A549 (cell line): ENCODE measurements at regions not wholly inside any gene's neighbourhood (a gene's known extent, or its start where the extent isn't known, plus 50 kb on each side); places are given as distances from the start of the nearest gene placed in this dataset.

Experiments used
- ATAC-seq, 2 experiments: fragments of 200-7000 bp in 1 of 2; fragments of >200 bp in 1 of 2; cut with Nextera tagmentation in 1 of 2; cut with Tn5 transposase in 1 of 2; 3 replicates each; pipeline versions ENCODE4 v1.8.0 to v1.9.1; 2018 to 2020; ENCODE audit warnings: mild to moderate bottlenecking in 1 of 2, moderate library complexity in 1 of 2
- CTCF ChIA-PET: fragments of 300-600 bp; sonication (Branson Sonifier 250); formaldehyde crosslinking; extraction: SDS; loops from one replicate; lab custom pipeline; 2021; ENCODE audit warnings: antibody characterized with exemption, inconsistent platforms; lab: Yijun Ruan, JAX
- POLR2A ChIA-PET: fragments of 350-600 bp; formaldehyde crosslinking; extraction: SDS; loops from one replicate; lab custom pipeline; 2021; ENCODE audit warnings: antibody characterized with exemption, inconsistent platforms; lab: Yijun Ruan, JAX
- DNase-seq, 2 experiments: peaks; one replicate each; pipeline versions ENCODE4 v3.0.0 to v3.0.0-alpha.2; 2011 to 2016; ENCODE audit warnings: low read depth in 1 of 2, low spot score in 1 of 2
- FAIRE-seq: peaks from 2 replicates; lab custom pipeline; 2011; peaks lifted over from hg19 to GRCh38; lab: Jason Lieb, UNC
- H3K27ac ChIP-seq, 2 experiments: fragments of >200 bp; sonication (Bioruptor Twin); formaldehyde crosslinking; 3 replicates each; pipeline ENCODE4 v1.5.1; 2016 to 2017
- H3K4me1 ChIP-seq: fragments of >200 bp; sonication (Bioruptor Twin); formaldehyde crosslinking; 3 replicates; pipeline ENCODE4 v1.6.1; 2016
- H3K4me2 ChIP-seq: fragments of >200 bp; sonication (Bioruptor Twin); formaldehyde crosslinking; 3 replicates; pipeline ENCODE4 v1.6.1; 2016
- H3K4me3 ChIP-seq: fragments of >200 bp; sonication (Bioruptor Twin); formaldehyde crosslinking; 3 replicates; pipeline ENCODE4 v1.5.1; 2016
- H3K9me3 ChIP-seq: fragments of >200 bp; sonication (Bioruptor Twin); formaldehyde crosslinking; 3 replicates; pipeline ENCODE4 v1.6.1; 2016
- CBX8 ChIP-seq: fragments of 200-600 bp; sonication (generic); IDR thresholded peaks from 2 replicates; pipeline ENCODE4 v1.6.1; 2016
- CHD2 ChIP-seq: fragments of 150-350 bp; IDR thresholded peaks from 2 replicates; pipeline ENCODE4 v1.6.1; 2014; ENCODE audit warnings: low read length; ENCODE audit not compliant: partially characterized antibody
- EHF ChIP-seq: fragments of 250-450 bp; sonication (Bioruptor Pico); IDR thresholded peaks from 2 replicates; pipeline ENCODE4 v1.5.0; 2020; ENCODE audit warnings: mild to moderate bottlenecking
- HEYL ChIP-seq: fragments of 250-450 bp; sonication (Bioruptor Pico); IDR thresholded peaks from 2 replicates; pipeline ENCODE4 v1.8.0; 2021; ENCODE audit warnings: mild to moderate bottlenecking, moderate library complexity
- HOXA7 ChIP-seq: fragments of 250-450 bp; sonication (Bioruptor Pico); IDR thresholded peaks from 2 replicates; pipeline ENCODE4 v1.5.0; 2020; ENCODE audit warnings: mild to moderate bottlenecking, moderate library complexity
- KDM5A ChIP-seq: fragments of 200-600 bp; sonication (generic); IDR thresholded peaks from 2 replicates; pipeline ENCODE4 v1.6.1; 2016; ENCODE audit warnings: antibody characterized with exemption, mild to moderate bottlenecking
- NFE2L2 ChIP-seq: fragments of 150-350 bp; conservative IDR thresholded peaks from 2 replicates; pipeline ENCODE4 v1.6.1; 2014; ENCODE audit warnings: low read length
- NPAS2 ChIP-seq: fragments of 250-450 bp; sonication (Bioruptor Pico); IDR thresholded peaks from 2 replicates; pipeline ENCODE4 v1.8.0; 2022; ENCODE audit warnings: mild to moderate bottlenecking, moderate library complexity, borderline replicate concordance
- RFX5 ChIP-seq: fragments of 450-650 bp; IDR thresholded peaks from 2 replicates; pipeline ENCODE4 v1.7.1; 2014; ENCODE audit warnings: antibody characterized with exemption, mild to moderate bottlenecking, moderate library complexity
- SREBF2 ChIP-seq: fragments of 450-650 bp; IDR thresholded peaks from 2 replicates; pipeline ENCODE4 v1.6.1; 2014; ENCODE audit warnings: mild to moderate bottlenecking, moderate library complexity
- TP53 ChIP-seq: fragments of 250-450 bp; sonication (Bioruptor Pico); IDR thresholded peaks from 2 replicates; pipeline ENCODE4 v1.5.0; 2021; ENCODE audit warnings: mild to moderate bottlenecking, moderate library complexity
- ZC3H11A ChIP-seq: fragments of 450-650 bp; IDR thresholded peaks from 2 replicates; pipeline ENCODE4 v1.6.1; 2014; ENCODE audit warnings: antibody characterized with exemption, mild to moderate bottlenecking
- ZNF302 ChIP-seq: fragments of 250-450 bp; sonication (Bioruptor Pico); IDR thresholded peaks from 2 replicates; pipeline ENCODE4 v1.9.0; 2021; ENCODE audit warnings: inconsistent platforms, mild to moderate bottlenecking, moderate library complexity
- WGBS: methylation state at CpG from one replicate; pipeline ENCODE4 v1.1.6; 2017; ENCODE audit errors: missing lambda C conversion rate; 5-methylcytosine and 5-hydroxymethylcytosine counted together
- TF ChIP-seq, protein P1 (sequence below): fragments of >200 bp; sonication (Bioruptor Twin); formaldehyde crosslinking; IDR thresholded peaks from 3 replicates; pipeline ENCODE4 v1.6.1; 2016

DNA sequence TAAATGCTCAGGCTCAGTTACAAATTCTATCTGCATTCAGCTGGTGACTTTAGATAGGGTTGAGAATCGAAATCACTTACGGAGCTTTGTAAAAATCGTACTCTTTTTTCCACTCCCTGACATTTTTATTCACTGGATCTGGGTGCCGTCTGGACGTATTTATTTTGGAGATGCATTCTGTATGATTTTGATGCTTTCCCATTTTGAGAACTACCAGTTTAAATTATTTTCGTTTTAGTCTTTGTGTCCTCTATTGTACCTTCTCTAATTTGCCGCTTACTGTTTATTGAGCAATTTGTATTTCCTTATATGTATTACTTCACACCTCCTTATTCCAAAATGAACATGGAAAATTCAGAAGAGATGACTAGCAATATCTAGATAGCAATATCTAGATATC is 96.2 kb downstream of the FASLG start:
- CTCF ChIA-PET: interaction anchor here (1.7 to 2.8 kb wide), 2 partner anchors 10 to 12 kb away, joined by 5 to 13 read pairs; no protein-coding TSS in a partner anchor

DNA sequence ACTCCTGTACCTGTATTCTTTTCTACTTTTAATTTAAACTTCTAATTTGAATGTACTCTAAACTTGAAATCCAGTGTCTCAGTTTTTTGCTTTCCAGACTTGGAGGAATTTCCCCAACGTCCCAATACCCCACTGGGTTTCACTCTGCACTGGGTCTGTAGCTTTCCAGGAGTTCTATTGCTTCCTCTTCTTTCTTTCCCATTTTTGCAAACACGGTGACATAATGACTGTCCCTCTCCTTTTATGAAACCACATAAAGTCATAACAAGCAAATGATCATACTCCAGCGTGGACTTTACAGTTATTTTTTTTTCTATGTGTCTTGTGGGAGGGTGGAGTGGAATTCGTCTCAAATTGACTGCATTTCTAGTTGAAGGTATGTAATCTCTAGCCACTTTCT is 97.1 kb downstream of the FASLG start:
- CTCF ChIA-PET: interaction anchor here (2.8 kb wide), 1 partner anchor 11 kb away, joined by 13 read pairs; no protein-coding TSS in a partner anchor
- POLR2A ChIA-PET: no interaction called here
- FAIRE-seq: no peak
- Histone ChIP-seq H3K4me1 (no peaks in the 10 kb centered on the region), H3K4me2 (no peak overlapping the region), H3K4me3 (no peak overlapping the region), H3K27ac (no peak overlapping the region), H3K9me3 (no peaks in the 10 kb centered on the region)
- WGBS: 37% methylated on average over 4 of the region's 4 CpGs
- no peak for DNase-seq
- TF ChIP-seq SREBF2: no peak
- TF ChIP-seq, protein P1, sequence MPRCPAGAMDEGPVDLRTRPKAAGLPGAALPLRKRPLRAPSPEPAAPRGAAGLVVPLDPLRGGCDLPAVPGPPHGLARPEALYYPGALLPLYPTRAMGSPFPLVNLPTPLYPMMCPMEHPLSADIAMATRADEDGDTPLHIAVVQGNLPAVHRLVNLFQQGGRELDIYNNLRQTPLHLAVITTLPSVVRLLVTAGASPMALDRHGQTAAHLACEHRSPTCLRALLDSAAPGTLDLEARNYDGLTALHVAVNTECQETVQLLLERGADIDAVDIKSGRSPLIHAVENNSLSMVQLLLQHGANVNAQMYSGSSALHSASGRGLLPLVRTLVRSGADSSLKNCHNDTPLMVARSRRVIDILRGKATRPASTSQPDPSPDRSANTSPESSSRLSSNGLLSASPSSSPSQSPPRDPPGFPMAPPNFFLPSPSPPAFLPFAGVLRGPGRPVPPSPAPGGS: no peak
- ATAC-seq: no peak

More for the DNA sequence above, 96.2 kb downstream of the FASLG start:
- no peak for DNase-seq
- TF ChIP-seq ZNF302 (CRISPR knock-in tag) (no peak), HEYL (CRISPR knock-in tag) (no peak), SREBF2 (no peak), TP53 (CRISPR knock-in tag) (no peak)
- TF ChIP-seq, all 56 proteins: peak for 0
- POLR2A ChIA-PET: no interaction called here
- Histone ChIP-seq H3K27ac (no peak overlapping the region), H3K4me2 (no peak overlapping the region), H3K4me1 (no peaks in the 10 kb centered on the region), H3K4me3 (no peak overlapping the region), H3K9me3 (no peaks in the 10 kb centered on the region)
- ATAC-seq (no peak), FAIRE-seq (no peak)
- WGBS: 66% methylated on average over 7 of the region's 7 CpGs

DNA sequence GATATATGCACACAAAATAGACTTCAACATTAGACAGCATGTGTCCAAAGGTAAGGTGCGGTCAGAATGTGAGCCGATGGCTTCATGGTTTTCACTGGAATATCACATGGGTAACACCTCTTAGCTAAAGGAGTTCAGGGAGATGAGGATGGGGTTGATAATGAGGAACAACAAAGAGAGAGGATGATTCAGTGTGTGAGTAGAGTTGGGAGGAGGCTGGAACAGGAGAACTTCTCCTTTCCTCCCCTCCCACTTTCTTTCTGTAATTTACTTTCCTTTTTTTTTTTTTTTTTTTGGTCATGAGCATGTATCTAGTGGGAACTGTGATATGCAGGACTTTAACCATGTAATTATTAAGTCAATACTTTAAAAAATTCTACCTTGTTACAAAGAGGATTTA is 99.4 kb downstream of the FASLG start:
- no peak for ATAC-seq
- FAIRE-seq: no peak
- no peak for DNase-seq
- ChIA-PET POLR2A (no interaction called here), CTCF (interaction anchor here (1.5 kb wide), 1 partner anchor 444 kb away, joined by 5 read pairs; no protein-coding TSS in a partner anchor)
- Histone ChIP-seq H3K9me3 (no peaks in the 10 kb centered on the region), H3K27ac (no peak overlapping the region), H3K4me2 (no peak overlapping the region), H3K4me3 (no peak overlapping the region), H3K4me1 (peaks cover 3% of the 10 kb centered on the region; the same call in 1 of the 3 replicates)
- no peak for TF ChIP-seq NPAS2 (CRISPR knock-in tag)
- TF ChIP-seq EHF (CRISPR knock-in tag): no peak
- no peak for TF ChIP-seq HOXA7 (CRISPR knock-in tag)
- TF ChIP-seq NFE2L2: no peak
- TF ChIP-seq ZC3H11A: no peak
- TF ChIP-seq RFX5: no peak
- TF ChIP-seq KDM5A: no peak
- no peak for TF ChIP-seq CHD2
- no peak for TF ChIP-seq CBX8
- no peak for TF ChIP-seq ZNF302 (CRISPR knock-in tag)
- 89% methylated on average over 2 of the region's 2 CpGs for WGBS

DNA sequence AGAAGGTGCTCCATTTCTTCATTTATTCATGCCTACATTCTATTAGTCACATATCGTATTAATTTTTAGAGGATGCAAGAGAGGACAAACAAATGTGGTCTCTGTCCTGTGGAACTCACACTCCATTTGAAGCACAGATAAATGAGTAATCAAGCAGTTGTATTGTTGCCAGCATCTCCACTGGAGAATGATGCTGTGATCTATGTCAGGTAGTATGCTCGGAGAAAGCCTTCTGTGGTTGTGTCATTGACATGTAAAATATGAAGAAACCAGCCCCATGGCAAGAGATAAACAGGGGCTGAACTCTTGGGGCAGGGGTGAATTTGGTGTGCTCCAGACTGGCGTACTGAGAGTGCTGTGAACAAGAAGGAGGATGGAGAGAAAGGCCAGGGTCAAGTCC is 101.2 kb downstream of the FASLG start:
- TF ChIP-seq ZNF302 (CRISPR knock-in tag): no peak
- no peak for TF ChIP-seq NPAS2 (CRISPR knock-in tag)
- TF ChIP-seq, all 56 proteins: peak for 0
- H3K4me1 ChIP-seq: peaks cover 3% of the 10 kb centered on the region; the same call in 1 of the 3 replicates
- ATAC-seq: no peak
- DNase-seq: no peak
- no peaks in the 10 kb centered on the region for H3K9me3 ChIP-seq
- CTCF ChIA-PET: no interaction called here
- no peak for FAIRE-seq
- POLR2A ChIA-PET: no interaction called here
- no peak overlapping the region for H3K27ac ChIP-seq
- WGBS: 66% methylated on average over 3 of the region's 3 CpGs
- no peak overlapping the region for H3K4me3 ChIP-seq
- H3K4me2 ChIP-seq: no peak overlapping the region
